ENCODE measurements at regions not wholly inside any gene's neighbourhood (a gene's known extent, or its start where the extent isn't known, plus 50 kb on each side); places are given as distances from the start of the nearest gene placed in this dataset.

GRCh38 chr16:63331111-63331510, 1294.9 kb upstream of the CDH8 start:
- peak; percentile 33 for DNase-seq

- DNase-seq: no peak
Measured at GRCh38 chr16:63326736-63327339, 1290.6 kb upstream of the CDH8 start.

- peak; percentile 42 for DNase-seq
Measured at GRCh38 chr16:63323722-63324705, 1287.8 kb upstream of the CDH8 start.

- peak; percentile 76 for DNase-seq
Measured at GRCh38 chr16:63323055-63323454, 1286.8 kb upstream of the CDH8 start.

GRCh38 chr16:63315229-63315628, 1279.0 kb upstream of the CDH8 start:
- DNase-seq: no peak

GRCh38 chr16:63312346-63312745, 1276.1 kb upstream of the CDH8 start:
- DNase-seq: no peak

GRCh38 chr16:63311313-63311712, 1275.1 kb upstream of the CDH8 start:
- no peak for DNase-seq

- DNase-seq: no peak
Measured at GRCh38 chr16:63302811-63303210, 1266.6 kb upstream of the CDH8 start.

- DNase-seq: no peak
Measured at GRCh38 chr16:63301349-63301748, 1265.1 kb upstream of the CDH8 start.

GRCh38 chr16:63298993-63299392, 1262.8 kb upstream of the CDH8 start:
- no peak for DNase-seq

- no peak for DNase-seq
Measured at GRCh38 chr16:63292036-63292435, 1255.8 kb upstream of the CDH8 start.

- peak; percentile 41 for DNase-seq
Measured at GRCh38 chr16:63289834-63290460, 1253.7 kb upstream of the CDH8 start.

- no peak for DNase-seq
Measured at GRCh38 chr16:63287401-63287800, 1251.2 kb upstream of the CDH8 start.

- no peak for DNase-seq
Measured at GRCh38 chr16:63283721-63284120, 1247.5 kb upstream of the CDH8 start.

- no peak for DNase-seq
Measured at GRCh38 chr16:63244631-63245030, 1208.4 kb upstream of the CDH8 start.

GRCh38 chr16:63241497-63242028, 1205.3 kb upstream of the CDH8 start:
- DNase-seq: no peak

GRCh38 chr16:63239065-63239570, 1202.9 kb upstream of the CDH8 start:
- no peak for DNase-seq

GRCh38 chr16:63230421-63231040, 1194.3 kb upstream of the CDH8 start:
- no peak for DNase-seq

- DNase-seq: no peak
Measured at GRCh38 chr16:63228259-63228658, 1192.0 kb upstream of the CDH8 start.

- DNase-seq: no peak
Measured at GRCh38 chr16:63223851-63224250, 1187.6 kb upstream of the CDH8 start.

GRCh38 chr16:63216696-63217423, 1180.6 kb upstream of the CDH8 start:
- no peak for DNase-seq

- DNase-seq: no peak
Measured at GRCh38 chr16:63201851-63202250, 1165.6 kb upstream of the CDH8 start.
